Prostate gland (tissue), 2 donors: ENCODE measurements at regions not wholly inside any gene's neighbourhood (a gene's known extent, or its start where the extent isn't known, plus 50 kb on each side); places are given as distances from the start of the nearest gene placed in this dataset.

Experiments
- CTCF ChIP-seq, 4 experiments: fragments of 200-600 bp in 2 of 4; fragments of 450-650 bp in 2 of 4; sonication (generic) in 2 of 4; IDR thresholded peaks; 1 replicate in 3 of 4; 2 replicates in 1 of 4; pipeline ENCODE4 v1.5.1; 2016 to 2019; ENCODE audit warnings: antibody characterized with exemption in 4 of 4, mild to moderate bottlenecking in 2 of 4, moderate library complexity in 2 of 4
- POLR2A ChIP-seq: fragments of 450-650 bp; IDR thresholded peaks from one replicate; pipeline ENCODE4 v1.6.1; 2016; ENCODE audit warnings: antibody characterized with exemption, mild to moderate bottlenecking
- POLR2AphosphoS5 ChIP-seq: sonication (generic); formaldehyde crosslinking; IDR thresholded peaks from one replicate; pipeline ENCODE4 v1.6.1; 2017; ENCODE audit warnings: antibody characterized with exemption

DNA sequence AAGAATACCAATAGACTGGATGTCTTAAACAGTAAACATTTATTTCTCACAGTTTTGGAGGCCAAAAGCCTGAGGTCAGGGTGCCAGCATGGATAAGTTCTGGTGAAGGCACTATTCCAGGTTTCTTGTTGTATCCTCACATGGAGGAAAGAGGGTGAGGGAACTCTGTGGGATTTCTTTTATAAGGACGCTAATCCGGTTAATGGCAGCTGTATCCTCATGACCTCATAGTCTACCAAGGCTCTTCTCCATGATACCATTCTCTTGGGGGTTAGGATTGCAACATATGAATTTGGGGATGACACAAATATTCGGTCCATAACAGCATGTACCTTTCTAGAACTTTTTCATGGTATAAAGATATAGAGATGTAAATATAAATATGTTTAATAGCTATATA lies 412.0 kb downstream of the LMO7 start:
- TF ChIP-seq CTCF (IDR thresholded peaks at IDR 0.05) (no peak), POLR2A (no peak), POLR2AphosphoS5 (no peak)
